Esophagus squamous epithelium (tissue), 5 donors: ENCODE measurements at regions not wholly inside any gene's neighbourhood (a gene's known extent, or its start where the extent isn't known, plus 50 kb on each side); places are given as distances from the start of the nearest gene placed in this dataset.

Source experiments
- DNase-seq: peaks from one replicate; lab custom pipeline; 2025; lab: John Stamatoyannopoulos, UW
- H3K27ac ChIP-seq, 4 donors: fragments of 200-600 bp; sonication (generic); one replicate each; pipeline ENCODE4 v1.5.1; 2016 to 2019; ENCODE audit warnings: mild to moderate bottlenecking in 1 of 4
- H3K27me3 ChIP-seq, 4 donors: fragments of 200-600 bp; sonication (generic); 1 replicate in 3 of 4; 2 replicates in 1 of 4; pipeline versions ENCODE4 v1.5.1 to v1.6.0; 2017 to 2021; ENCODE audit warnings: antibody characterized with exemption in 1 of 4
- H3K36me3 ChIP-seq, 3 donors: fragments of 200-600 bp; sonication (generic); one replicate each; pipeline ENCODE4 v1.5.1; 2016 to 2019
- H3K4me1 ChIP-seq, 3 donors: fragments of 200-600 bp; sonication (generic); one replicate each; pipeline ENCODE4 v1.5.1; 2017 to 2019
- H3K4me3 ChIP-seq, 4 donors: fragments of 200-600 bp; sonication (generic); 1 replicate in 3 of 4; 2 replicates in 1 of 4; pipeline ENCODE4 v1.5.1; 2016 to 2019; ENCODE audit warnings: mild to moderate bottlenecking in 2 of 4, moderate library complexity in 1 of 4
- H3K9me3 ChIP-seq, 3 donors: fragments of 200-600 bp; sonication (generic); one replicate each; pipeline ENCODE4 v1.5.1; 2016 to 2019
- CTCF ChIP-seq, 6 experiments: fragments of 450-650 bp in 4 of 6; fragments of 200-600 bp in 2 of 6; sonication (generic) in 2 of 6; IDR thresholded peaks; one replicate each; pipeline ENCODE4 v1.5.1; 2016 to 2019; ENCODE audit warnings: antibody characterized with exemption in 6 of 6, mild to moderate bottlenecking in 4 of 6, moderate library complexity in 4 of 6
- POLR2A ChIP-seq, 4 donors: fragments of 450-650 bp; IDR thresholded peaks; one replicate each; pipeline ENCODE4 v1.6.1; 2017; ENCODE audit warnings: antibody characterized with exemption in 4 of 4, mild to moderate bottlenecking in 4 of 4, moderate library complexity in 3 of 4
- WGBS, 2 donors: methylation state at CpG; one replicate each; pipeline ENCODE4 v1.1.5; 2018; 5-methylcytosine and 5-hydroxymethylcytosine counted together
- intact Hi-C: fragments of 100-400 bp; cut with DNase I; formaldehyde crosslinking; loops from one replicate; pipeline ENCODE4 v1.15.0; 2022
- donor health status: DM: yes; HTN: yes; CAD: no.

DNA sequence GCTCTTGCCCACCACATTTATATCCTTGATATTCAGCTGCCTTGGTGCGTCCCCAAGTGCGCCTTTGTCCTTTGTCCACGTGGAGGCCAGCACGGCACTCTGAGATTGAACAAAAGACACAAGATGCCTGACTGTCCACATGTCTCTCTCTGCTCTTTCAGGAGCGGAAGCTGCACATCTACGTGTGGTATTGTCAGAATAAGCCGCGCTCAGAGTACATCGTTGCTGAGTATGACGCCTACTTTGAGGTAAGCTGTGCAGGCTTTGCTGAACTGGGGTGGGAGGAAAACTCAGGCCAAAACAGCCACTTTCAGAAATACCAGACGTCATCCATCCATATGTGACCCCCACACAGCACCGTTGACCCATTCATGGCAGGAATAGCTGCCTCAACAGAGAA lies 72.0 kb upstream of the UMPS start:
- Histone ChIP-seq H3K27ac (no peak overlapping the region), H3K36me3 (peaks cover 0 to 92% (median 0%) of the 10 kb centered on the region in 3 donors), H3K4me1 (no peaks in the 10 kb centered on the region), H3K9me3 (no peaks in the 10 kb centered on the region), H3K27me3 (no peaks in the 10 kb centered on the region), H3K4me3 (no peak overlapping the region)
- intact Hi-C loops, result no loop called here
- no peak for TF ChIP-seq CTCF (IDR thresholded peaks at IDR 0.05)
- TF ChIP-seq POLR2A (IDR thresholded peaks at IDR 0.05), result no peak
- 80 to 90% methylated on average over 8 to 12 of the region's 12 CpGs for WGBS, 2 donors
- no peak for DNase-seq

- peaks cover 0 to 91% (median 0%) of the 10 kb centered on the region in 3 donors for H3K36me3 ChIP-seq
- intact Hi-C loops, result no loop called here
- no peaks in the 10 kb centered on the region for H3K4me1 ChIP-seq
- no peak overlapping the region for H3K27ac ChIP-seq
- DNase-seq, result no peak
- TF ChIP-seq CTCF (IDR thresholded peaks at IDR 0.05), result no peak
- TF ChIP-seq POLR2A (IDR thresholded peaks at IDR 0.05), result no peak
- 83 to 92% methylated on average over 1 of the region's 1 CpG for WGBS, 2 donors
- H3K9me3 ChIP-seq, result no peaks in the 10 kb centered on the region
- no peak overlapping the region for H3K4me3 ChIP-seq
- no peaks in the 10 kb centered on the region for H3K27me3 ChIP-seq
Measured at GRCh38 chr3:124659175-124659574, 71.1 kb upstream of the UMPS start.

GRCh38 chr3:124660599-124660998 lies 69.7 kb upstream of the UMPS start:
- H3K27ac ChIP-seq, result no peak overlapping the region
- intact Hi-C loops, result no loop called here
- WGBS, 2 donors, result 100% methylated on average over 1 of the region's 1 CpG
- H3K4me3 ChIP-seq, result no peak overlapping the region
- no peak for TF ChIP-seq CTCF (IDR thresholded peaks at IDR 0.05)
- no peak for TF ChIP-seq POLR2A (IDR thresholded peaks at IDR 0.05)
- peaks cover 0 to 84% (median 0%) of the 10 kb centered on the region in 3 donors for H3K36me3 ChIP-seq
- DNase-seq, result no peak
- no peaks in the 10 kb centered on the region for H3K4me1 ChIP-seq
- H3K9me3 ChIP-seq, result no peaks in the 10 kb centered on the region
- H3K27me3 ChIP-seq, result no peaks in the 10 kb centered on the region

- Histone ChIP-seq H3K36me3 (peaks cover 0 to 82% (median 0%) of the 10 kb centered on the region in 3 donors), H3K27ac (no peak overlapping the region), H3K4me1 (no peaks in the 10 kb centered on the region), H3K9me3 (no peaks in the 10 kb centered on the region), H3K4me3 (no peak overlapping the region), H3K27me3 (no peaks in the 10 kb centered on the region)
- intact Hi-C loops, result no loop called here
- TF ChIP-seq POLR2A (IDR thresholded peaks at IDR 0.05) (no peak), CTCF (IDR thresholded peaks at IDR 0.05) (no peak)
- DNase-seq, result no peak
- 74 to 90% methylated on average over 2 of the region's 2 CpGs for WGBS, 2 donors
Measured at GRCh38 chr3:124663690-124664089, 66.6 kb upstream of the UMPS start.

DNA sequence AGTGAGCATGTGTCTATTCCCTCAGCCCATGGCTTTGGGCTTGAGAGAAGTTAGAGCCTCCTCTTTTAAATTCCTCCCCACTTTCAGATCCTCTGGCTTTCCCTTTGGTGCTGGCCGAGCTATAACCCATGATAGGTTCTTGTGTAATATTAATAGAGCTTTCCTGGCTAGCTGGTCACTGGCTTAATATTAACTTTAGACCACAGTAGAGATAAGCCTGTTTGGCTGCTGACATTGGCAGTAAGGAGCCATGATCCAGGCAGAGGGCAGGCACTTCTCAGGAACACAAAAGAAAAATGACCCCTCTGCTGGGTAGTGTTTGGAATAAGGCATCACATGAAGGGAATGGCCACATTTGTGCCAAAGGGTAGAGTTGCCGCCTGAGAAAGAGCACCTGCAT lies 65.4 kb upstream of the UMPS start:
- H3K36me3 ChIP-seq, result peaks cover 0 to 72% (median 0%) of the 10 kb centered on the region in 3 donors
- DNase-seq, result no peak
- no peak overlapping the region for H3K4me3 ChIP-seq
- intact Hi-C loops, result no loop called here
- no peak for TF ChIP-seq POLR2A (IDR thresholded peaks at IDR 0.05)
- no peak for TF ChIP-seq CTCF (IDR thresholded peaks at IDR 0.05)
- no peaks in the 10 kb centered on the region for H3K4me1 ChIP-seq
- H3K27me3 ChIP-seq, result no peaks in the 10 kb centered on the region
- WGBS, 2 donors, result 76 to 93% methylated on average over 2 of the region's 2 CpGs
- H3K27ac ChIP-seq, result no peak overlapping the region
- H3K9me3 ChIP-seq, result no peaks in the 10 kb centered on the region
